HG03159 (cell line): ENCODE measurements at regions not wholly inside any gene's neighbourhood (a gene's known extent, or its start where the extent isn't known, plus 50 kb on each side); places are given as distances from the start of the nearest gene placed in this dataset.
"Not testable (repeated sequence)": the region's sequence is repeated elsewhere in the genome, so short reads cannot be mapped to it uniquely, and the experiment has no call there.

Source experiments
- ATAC-seq: cut with Tn5 transposase; IDR thresholded peaks from one replicate; pipeline ENCODE4 v1.9.1; 2021; ENCODE audit warnings: mild to moderate bottlenecking, moderate library complexity; ENCODE audit not compliant: unreplicated experiment

DNA sequence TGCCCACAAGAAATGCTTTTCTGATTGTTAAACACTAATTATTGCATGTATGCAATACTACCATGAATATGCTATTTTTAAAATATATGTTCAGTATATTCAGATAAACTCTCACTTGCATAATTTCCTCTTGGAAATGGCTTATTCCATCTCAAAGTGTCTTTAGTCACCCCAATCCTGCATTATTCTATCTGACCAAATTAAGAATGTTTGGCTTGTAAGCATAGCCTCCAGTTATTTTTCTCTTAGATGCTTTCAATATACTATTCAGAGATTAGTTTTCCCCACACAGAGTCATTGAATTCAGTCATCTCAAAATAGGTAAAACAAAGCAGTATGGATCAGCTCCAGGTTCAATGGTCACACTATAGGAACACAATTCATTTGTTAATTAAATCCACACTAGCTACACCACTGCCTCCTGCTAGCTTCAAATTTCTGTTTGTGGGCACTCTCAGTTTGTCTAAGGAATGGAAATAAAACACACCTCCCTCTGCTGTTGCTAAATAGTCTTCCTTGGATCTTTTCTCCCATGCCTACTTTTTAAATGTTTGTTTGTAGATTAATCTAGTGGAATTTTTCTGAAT, 134.6 kb upstream of the TBCA start:
- ATAC-seq, result no peak

DNA sequence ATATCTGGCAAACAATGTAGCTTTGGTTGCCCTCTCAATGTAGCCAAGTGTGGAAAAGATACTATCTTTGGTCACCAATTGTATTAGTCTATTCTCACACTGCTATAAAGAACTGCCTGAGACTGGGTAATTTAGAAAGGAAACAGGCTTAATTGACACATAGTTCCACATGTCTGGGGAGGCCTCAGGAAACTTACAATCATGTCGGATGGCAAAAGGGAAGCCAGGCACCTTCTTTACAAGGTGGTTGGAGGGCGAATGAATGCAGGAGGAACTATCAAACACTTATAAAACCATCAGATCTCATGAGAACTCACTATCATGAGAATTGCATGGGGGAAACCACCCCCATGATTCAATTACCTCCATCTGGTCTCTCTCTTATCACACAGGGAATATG, 133.1 kb upstream of the TBCA start:
- no peak for ATAC-seq

DNA sequence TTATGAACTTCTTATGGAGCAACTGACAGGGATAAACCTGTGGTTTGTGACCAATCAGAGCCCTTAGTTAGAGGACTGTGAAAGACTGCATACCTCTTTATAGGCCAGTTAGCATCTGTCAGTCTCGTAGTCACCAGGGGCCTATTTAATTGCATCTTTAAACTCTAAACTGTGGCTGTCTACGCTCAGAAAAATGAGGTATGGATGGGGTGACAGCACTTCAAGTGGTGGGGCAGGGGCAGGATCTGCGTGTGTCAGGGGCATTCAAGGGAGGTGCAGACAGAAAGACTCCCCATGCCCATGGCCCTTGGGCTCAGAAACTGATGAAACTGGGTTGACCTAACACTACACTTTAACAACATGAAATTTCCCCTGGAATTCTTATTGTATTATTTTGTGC, 132.6 kb upstream of the TBCA start:
- ATAC-seq, result no peak

DNA sequence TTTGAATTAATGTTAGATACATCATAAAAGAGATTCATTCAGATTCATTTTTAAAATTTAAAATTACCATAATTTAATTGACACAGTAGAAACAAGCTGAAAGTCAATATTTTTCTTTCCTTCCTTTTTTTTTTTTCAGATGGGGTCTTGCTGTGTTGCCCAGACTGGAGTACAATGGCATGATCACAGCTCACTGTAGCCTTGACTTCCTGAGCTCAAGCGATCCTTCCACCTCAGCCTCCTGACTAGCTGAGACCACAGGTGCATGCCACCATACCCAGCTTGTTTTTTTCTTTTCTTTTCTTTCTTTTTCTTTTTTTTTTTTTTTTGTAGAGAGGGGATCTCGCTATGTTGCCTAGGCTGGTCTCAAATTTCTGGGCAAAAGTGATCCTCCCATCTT, 131.6 kb upstream of the TBCA start:
- ATAC-seq, result no peak

DNA sequence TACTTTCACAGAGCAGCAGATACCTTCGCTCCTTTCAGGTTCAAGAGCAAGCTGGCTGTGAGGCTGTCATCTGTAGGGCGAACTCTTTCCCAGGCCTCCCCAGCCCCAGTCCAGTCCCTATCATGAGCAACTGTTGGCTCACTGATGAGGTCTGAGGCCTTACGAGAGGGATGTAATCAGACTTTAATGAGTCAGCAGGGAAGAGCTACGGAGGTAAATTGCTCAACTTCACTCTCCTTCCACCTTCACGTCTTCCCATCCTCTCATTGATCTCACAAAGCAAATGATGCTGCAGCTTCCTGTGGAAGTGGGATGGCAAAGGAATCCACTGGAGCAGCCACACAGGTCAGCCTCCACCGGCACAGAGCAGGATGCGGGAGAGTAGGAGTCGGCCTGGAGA, 130.7 kb upstream of the TBCA start:
- no peak for ATAC-seq

DNA sequence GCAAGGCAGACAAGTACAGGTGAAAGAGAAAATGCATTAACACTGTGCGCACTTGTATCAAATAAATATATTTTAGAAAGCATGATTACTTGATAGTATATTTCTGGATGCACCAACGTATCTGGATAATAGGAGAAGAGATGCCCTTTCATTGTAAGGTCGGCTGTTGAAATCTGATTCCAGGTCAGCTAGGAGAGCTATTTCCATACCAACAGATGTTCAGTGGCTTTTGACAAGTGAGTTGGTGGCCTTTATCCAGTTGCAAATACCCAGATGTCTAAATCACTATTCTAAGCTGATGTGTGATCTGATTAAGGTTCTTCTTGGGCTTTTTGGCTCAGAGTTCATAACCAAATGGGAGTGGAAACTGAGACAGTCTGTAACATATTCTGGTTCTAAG, 128.2 kb upstream of the TBCA start:
- ATAC-seq, result no peak

DNA sequence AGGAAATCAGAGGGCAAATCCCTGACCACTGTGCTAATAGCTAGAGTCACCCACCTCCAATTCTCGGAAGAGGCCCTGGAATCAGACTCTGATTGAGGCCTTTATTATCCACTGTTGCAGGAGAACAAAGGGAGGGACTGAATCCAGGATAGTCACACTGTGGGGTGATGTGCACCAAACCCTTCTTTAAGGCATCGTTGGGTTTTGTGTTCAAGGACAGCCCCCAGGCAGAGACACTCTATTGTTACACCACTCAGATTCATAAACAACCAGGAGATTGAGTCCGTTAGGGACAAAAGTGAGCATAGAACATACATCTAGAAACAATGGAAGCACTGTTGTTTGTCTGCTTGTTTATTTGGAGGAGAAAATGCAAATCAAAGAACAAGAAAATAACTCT, 124.6 kb upstream of the TBCA start:
- no peak for ATAC-seq

DNA sequence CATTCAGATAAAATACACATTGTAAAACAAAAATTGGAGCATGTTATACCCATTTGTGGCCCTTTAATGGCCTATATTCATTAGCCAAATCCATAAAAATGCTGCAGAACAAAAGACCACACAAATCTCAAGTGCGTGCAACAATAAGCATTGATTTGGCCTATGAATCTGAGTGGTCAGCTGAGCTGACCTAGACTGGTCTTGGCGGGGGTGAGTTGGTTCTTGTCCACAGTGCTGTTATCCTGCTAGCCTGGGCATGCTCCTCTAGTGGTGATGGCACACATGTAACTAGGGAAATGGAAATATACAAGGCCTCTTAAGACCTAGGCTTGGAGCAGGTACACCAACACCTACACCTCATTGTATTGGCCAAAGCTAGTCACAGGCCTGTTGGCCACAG, 122.2 kb upstream of the TBCA start:
- no peak for ATAC-seq

DNA sequence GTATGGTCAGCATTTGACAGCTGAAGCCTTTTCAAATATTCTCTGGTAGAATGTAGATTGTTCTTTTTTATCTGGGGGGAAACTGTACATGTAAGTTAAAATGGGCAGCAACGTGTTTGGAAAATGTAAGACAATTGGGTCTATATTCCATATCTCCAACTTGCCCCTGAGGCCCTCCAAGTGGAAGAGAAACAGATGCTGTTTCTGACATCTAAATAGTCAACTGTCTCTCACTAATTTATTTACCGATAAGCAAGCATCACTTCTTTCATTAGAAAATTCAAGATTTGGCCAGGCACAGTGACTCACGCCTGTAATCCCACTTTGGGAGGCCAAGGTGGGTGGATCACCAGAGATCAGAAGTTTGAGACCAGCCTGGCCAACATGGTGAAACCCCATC, 120.2 kb upstream of the TBCA start:
- ATAC-seq, result no peak

DNA sequence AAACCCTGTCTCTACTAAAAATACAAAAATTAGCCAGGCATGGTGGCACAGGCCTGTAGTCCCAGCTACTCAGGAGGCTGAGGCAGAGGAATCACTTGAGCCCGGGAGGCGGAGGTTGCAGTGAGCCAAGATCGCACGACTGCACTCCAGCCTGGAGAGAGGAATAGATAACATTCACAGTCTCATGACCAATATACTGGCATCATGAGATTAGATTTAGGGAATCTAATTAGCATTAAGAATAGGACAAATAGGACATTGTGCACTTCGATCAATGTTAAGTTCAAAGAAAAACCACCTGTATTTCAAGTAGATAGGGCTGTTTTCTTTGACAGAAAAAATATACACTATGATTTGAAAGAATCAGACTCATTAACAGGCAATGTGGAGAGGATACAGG, 118.0 kb upstream of the TBCA start:
- not testable (repeated sequence) for ATAC-seq

DNA sequence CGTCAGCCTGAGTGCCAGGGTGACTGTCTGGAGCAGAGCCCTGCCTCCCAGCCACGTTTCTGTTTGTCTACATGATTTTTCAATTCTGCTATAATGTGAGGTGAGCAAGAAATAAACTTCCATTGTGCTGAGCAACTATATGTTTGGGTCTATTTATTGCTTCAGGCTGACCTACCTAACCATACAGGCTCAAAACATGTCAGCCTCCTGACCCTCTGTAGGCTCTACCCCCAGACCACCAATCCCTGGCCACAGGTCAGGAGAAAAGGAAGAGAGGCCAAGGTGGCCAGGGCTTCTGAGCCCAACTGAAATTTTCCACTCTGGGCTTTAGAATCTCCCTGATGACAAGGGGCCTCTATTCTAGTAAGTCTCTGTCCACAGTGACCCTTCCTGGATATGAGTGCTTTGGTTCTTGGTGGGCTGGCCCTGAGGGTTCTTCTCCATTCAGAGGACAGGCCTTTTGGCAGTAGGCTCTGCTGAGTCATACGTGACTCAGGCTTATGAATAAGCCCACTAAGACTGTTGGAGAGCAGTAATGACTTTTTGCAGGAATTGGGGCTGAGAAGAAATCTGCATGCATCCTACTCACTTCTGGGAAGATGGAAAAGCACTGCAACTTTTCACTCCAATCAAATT, 117.2 kb upstream of the TBCA start:
- no peak for ATAC-seq

DNA sequence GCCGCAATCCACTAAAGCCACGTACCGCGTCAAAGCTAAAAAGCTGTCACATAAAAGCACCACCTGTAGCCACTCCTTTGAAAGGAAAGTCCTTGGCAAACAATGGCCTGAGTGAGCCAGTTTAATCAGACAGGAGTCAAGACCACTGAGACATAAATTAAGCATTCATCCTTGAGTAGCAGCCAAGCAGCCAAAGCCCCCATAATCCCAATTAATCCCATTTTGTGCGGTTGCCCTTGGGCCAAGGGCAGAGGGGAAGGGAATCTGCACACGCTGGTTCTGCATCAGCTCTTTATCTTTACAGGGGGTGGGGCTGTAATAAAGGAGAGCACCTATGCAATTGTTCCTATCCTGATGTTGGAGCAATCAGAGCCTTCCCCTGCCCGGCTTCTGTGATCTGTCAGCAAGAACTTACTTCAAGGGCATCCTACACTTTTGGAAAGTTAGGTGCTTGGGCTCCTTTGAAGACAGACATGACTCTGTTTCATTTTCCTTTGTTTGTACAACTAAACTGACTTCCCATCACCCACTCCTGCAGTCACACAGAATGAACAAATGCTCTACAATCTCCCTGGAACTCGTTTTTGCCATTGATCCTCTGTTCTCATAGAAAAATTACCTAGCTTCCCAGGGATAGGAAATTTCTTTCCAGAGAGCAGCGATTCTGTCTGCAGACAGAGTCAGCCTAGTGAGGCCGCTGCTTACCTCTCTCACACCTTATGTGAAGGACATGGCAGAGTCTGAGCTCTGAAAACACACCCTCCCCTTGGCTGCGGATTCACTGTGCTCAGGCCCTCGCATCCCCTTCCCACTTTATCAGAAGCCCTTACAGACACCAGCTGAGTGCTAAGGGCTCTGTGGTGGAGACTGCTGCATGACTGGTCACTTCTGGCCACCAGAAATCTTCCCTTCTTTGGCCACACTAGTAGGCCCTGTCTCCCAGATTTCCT, 116.2 kb upstream of the TBCA start:
- no peak for ATAC-seq

DNA sequence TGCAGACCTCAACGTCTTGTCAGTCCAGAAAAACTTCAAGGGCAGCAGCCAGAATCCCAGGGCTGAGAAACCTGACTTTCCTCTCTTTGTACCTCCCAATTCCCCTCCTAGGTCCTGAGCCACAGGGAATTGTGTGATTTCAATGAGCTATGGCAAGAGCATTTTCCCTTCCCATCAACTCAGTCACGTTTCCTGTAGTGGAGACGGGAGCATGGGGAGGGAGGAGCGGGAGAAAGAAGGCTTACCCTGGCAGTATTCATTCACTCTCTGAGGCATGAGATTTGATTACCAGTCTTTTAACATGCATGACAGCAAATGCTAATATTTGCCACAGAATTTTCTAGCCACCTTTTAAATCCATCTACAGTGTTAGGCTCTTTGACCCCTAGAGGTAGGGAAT, 109.4 kb upstream of the TBCA start:
- no peak for ATAC-seq

DNA sequence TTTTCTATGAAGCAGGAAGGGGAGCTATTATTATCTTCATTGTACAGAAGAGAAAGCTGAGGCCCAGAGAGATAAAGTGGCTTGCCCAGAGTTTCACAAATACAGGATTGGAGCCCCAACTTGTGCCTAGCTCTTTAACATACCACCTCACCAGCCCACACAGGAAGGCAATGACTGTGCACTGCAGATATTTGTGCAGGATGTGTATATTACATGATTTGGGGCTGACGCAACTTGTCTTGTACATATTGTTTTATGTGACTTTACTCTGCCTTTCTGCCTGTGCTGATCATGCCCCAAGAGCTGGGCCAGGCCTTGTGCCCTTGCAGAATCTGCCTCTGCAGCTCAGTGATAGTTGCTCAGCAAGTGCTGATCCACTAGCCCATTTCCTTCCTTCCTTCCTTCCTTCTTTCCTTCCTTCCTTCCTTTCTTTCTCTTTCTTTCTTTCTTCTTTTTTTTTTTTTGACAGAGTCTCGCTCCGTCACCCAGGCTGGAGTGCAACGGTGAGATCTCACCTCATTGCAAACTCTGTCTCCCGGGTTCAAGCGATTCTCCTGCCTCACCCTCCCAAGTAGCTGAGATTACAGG, 106.6 kb upstream of the TBCA start:
- ATAC-seq, result no peak

DNA sequence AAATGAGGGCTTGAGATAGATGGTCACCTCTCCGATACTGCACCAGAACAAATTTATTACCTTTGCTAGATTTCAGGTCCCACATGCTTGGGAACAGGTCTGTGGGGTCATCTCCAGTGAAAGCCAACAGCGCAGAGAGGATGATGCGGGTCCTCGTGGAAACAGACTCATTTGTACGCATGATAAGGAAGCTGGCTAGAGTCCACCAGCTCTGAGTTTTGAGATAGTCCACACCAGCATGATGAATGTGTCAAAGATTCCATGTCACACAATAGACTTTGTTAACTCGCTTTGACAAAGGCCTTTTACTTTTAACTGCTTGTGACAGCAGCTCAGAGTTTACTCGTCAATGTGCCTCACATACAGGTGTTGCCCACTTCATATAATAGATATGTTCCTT, 105.4 kb upstream of the TBCA start:
- ATAC-seq, result no peak

DNA sequence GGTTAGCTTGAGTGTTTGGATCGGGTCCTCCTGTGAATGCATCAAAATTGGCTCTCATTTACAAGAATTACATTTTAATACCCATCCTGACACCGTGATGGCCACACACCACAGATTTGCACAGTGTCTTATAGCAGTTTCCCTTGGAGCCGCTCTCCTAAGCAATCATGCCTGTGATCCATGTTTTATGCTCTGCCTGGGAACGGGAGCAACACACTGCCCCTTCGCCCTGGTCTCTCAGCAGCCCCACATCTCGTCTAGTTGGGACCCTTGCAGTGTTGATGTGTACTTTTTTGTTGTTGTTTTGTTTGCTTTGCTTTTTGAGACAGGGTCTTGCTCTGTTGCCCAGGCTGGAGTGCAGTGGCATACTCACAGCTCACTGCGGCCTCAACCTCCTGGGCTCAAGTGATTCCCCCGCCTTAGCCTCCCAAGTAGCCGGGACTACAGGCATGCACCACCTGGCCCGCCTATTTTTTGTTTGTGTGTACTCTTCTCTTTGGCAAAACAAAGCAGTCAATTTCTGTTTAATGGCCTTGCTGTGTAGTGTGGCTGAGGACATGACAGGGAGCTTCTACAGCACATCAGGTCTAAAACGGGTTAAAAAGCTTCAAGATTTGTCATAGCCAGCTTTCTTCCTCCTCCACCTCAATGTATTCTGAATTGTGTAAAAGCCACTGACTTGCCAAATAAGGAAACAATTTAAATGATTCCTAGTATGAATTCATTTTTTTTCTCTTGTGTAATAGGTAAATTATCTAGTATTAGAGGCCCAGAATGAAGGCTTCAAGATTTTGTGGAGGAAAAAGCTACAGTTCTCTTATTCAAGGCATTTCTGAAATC, 101.6 kb upstream of the TBCA start:
- ATAC-seq, result no peak

DNA sequence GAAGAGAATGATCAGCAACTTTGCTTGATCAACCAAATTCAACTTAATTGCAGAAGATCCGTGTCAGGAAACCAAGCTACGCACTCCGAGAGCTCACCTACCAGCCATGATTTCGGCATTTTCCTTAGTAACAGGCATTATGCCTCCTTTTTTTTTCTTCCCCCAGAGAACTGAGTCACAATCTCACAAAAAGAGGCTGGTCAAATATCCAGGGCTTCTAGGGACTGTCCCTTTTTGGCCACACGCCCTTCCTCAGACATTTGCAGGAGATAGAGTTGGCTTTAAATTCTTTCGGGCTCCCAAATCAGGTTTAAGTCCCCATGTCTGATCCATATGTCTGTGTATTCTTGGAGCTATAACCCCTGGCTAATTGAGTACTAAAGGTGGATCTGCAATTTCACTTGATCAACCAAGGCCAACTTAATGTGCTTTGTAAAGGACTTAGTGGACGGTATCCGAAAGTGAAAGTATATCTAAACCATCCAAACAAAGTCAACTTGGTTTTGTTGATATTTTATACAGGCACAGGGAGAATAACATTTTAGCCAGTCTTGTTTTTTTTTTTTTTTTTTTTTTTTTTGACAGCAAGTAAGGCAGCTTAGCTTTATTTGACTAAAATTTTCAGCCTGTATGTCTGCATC, 100.8 kb upstream of the TBCA start:
- ATAC-seq, result no peak

DNA sequence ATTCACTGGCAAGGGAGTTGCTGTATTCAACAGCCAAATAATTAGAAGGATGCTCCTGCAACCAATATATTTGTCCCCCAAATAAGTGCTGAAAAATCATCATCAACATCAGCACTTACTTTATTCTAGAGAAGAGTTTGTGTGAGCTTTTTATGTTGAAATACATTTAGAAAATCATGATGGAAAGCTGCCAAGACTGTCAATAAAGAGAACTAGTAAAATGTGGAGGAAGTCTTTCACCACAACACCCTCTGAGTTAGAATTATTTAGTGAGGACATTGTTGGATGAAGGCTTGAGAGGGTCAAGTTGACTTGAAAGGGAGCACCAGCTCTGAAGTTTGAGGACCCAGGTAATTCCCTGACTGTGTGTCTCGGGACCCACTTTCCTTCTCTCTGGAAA, 100.2 kb upstream of the TBCA start:
- no peak for ATAC-seq

DNA sequence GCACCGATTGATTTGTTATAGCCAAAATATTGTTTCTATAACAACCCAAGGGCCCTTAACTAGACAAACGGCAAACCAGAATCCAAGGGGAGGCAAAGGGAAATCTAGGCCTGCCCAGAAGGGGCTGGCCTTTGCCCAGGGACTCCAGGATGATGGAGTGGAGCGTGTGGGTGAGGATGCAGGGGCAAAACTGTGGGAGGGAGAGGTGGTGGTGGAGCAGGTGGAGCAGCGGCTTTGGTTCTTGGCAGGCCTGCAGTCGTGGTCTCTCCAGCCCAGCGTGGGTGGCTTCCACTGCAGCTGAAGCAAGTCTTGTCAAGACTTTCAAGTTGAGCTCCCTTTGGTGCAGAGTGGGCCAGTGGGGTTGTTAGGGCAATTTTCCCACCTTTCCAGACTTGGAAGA, 98.6 kb upstream of the TBCA start:
- no peak for ATAC-seq

DNA sequence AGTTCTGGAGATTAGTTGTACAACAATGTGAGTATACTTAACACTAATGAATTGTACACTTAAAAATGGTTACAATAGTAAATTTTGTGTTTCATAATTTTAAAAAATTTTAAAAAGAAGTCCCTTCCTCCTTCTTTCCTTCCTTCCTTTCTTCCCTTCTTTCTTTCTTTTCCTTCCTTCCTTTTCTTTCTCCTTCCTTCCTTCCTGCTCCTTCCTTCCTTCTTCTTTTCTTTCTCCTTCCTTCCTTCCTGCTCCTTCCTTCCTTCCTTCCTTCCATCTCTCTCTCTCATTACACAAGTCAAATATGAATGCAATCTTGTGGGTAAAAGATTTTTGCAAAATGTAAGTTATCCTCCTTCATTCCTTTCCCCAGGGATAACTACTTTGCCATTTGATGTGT, 97.1 kb upstream of the TBCA start:
- no peak for ATAC-seq
